ENCODE measurements at regions not wholly inside any gene's neighbourhood (a gene's known extent, or its start where the extent isn't known, plus 50 kb on each side); places are given as distances from the start of the nearest gene placed in this dataset.

DNA sequence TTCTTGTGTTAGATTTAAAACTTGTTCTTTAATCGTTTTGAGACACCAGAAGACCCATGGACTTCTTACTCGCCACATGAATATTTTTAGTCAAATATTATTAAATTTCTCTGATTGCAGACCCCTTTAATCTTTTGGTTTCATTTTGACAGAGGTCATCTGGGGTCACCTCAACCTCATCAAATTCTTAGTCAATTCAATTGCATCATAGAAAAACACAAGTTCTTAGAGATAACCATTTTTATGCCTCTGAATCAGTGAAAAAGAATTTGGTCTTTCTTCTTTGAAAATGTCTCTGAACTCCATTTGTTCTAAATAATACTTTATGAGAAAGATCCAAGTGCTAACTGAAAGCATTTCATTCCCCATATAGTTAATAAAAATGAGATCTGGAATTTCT is 55.2 kb upstream of the CBLN4 start:
- TF ChIP-seq, protein P1, sequence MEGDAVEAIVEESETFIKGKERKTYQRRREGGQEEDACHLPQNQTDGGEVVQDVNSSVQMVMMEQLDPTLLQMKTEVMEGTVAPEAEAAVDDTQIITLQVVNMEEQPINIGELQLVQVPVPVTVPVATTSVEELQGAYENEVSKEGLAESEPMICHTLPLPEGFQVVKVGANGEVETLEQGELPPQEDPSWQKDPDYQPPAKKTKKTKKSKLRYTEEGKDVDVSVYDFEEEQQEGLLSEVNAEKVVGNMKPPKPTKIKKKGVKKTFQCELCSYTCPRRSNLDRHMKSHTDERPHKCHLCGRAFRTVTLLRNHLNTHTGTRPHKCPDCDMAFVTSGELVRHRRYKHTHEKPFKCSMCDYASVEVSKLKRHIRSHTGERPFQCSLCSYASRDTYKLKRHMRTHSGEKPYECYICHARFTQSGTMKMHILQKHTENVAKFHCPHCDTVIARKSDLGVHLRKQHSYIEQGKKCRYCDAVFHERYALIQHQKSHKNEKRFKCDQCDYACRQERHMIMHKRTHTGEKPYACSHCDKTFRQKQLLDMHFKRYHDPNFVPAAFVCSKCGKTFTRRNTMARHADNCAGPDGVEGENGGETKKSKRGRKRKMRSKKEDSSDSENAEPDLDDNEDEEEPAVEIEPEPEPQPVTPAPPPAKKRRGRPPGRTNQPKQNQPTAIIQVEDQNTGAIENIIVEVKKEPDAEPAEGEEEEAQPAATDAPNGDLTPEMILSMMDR (IDR thresholded peaks at IDR 0.05; ENCODE audit: insufficient read depth, low read length, missing control alignments) = no peak
- no peak for DNase-seq (ENCODE audit: low read depth, low spot score)
- H3K4me3 ChIP-seq (ENCODE audit: low read depth, low read length) = no peak overlapping the region
- CTCF ChIA-PET = no interaction called here
- POLR2A ChIA-PET = no interaction called here

DNA sequence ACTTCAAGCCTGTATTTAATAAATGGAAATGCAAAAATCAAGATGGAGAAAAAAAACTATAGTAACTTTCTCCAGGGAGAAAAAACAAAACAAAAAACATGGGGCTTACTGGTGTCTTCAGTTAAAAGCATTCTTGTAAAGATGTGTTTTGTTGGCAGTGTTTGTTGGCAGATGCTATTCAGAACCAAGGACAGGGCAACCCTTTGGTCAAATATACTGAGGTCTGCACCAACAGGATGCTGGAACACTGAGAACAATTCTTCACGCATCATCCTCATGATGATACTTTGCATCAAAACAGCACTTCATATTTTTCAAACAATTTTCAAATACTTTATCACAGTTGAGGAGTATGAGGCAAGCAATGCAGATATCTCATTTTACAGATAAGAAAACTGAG is 63.7 kb upstream of the CBLN4 start:
- TF ChIP-seq, protein P1 (IDR thresholded peaks at IDR 0.05; ENCODE audit: insufficient read depth, low read length, missing control alignments) = no peak
- no peak overlapping the region for H3K4me3 ChIP-seq (ENCODE audit: low read depth, low read length)
- no peak for DNase-seq (ENCODE audit: low read depth, low spot score)
- CTCF ChIA-PET = no interaction called here
- POLR2A ChIA-PET = no interaction called here

DNA sequence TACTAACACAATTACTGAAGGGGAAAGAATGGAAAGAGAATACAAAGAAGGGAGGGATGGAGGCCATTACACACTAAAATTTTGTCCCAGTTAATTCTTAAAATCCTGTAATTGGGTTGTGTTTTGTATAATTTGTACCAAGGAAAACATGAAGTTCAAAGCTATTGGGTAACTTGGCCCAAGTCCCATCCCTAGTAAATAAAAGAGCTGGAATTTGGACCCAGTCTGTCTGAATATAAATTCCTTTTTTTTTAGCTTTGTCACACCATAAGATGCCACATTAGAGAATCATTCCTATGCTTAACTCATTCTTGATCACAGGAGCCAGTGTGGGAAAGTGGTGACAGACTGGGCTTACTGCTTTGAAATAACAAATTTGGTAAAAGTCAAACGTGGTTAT is 66.8 kb upstream of the CBLN4 start:
- TF ChIP-seq, protein P1 (IDR thresholded peaks at IDR 0.05; ENCODE audit: insufficient read depth, low read length, missing control alignments) = no peak
- POLR2A ChIA-PET = no interaction called here
- no peak overlapping the region for H3K4me3 ChIP-seq (ENCODE audit: low read depth, low read length)

DNA sequence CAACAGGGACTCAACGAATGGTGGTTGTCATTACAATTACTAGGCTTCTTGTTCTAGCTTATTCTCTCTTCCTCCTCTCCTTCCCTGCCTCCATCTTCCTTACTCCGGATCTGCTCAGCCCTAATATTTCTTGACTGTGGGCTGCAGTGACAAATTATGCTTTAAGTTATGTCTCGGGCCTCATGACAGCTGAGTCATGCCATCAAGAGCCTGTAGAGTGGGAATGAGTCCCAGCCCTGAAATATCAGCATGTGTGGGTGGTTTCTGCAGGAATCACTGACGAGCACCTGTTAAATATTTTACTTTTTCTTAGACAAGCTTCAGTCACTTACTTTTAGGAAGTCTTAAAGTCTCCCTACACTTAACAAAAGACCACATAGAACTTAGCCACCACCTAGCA is 83.1 kb upstream of the CBLN4 start:
- TF ChIP-seq, protein P1 (IDR thresholded peaks at IDR 0.05; ENCODE audit: insufficient read depth, low read length, missing control alignments) = no peak
- POLR2A ChIA-PET = no interaction called here
- no peak overlapping the region for H3K4me3 ChIP-seq (ENCODE audit: low read depth, low read length)
- DNase-seq (ENCODE audit: low read depth, low spot score) = no peak
- CTCF ChIA-PET = no interaction called here

More for the DNA sequence above, 66.8 kb upstream of the CBLN4 start:
- DNase-seq (ENCODE audit: low read depth, low spot score) = no peak
- CTCF ChIA-PET = no interaction called here

DNA sequence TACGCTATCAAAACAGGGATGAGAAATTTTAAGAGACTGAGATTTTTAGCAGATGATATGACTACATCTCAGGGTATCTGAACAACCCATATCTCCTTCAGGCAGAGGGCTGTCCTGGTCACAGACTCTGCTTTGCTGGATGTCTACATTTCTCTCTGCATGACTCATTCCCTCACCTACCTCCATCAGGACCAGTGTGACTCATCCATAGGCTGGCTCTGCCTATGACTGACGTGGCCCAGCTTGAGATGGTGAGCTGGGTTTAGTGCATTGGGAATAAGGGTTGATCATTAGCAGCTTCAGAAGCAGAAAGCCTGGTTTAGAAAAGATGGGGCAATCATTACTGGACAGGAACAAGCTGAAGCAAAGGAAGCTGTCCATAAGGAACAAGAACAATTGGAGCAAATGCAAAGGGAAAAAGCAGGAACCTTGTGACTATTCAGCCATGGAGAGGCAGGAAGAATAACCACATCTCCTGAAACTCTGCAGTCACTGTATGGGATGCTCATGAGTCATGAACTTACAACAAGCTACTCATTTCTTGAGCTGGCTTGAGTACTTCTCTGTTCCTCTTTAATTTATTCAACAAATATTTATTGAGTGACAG is 86.4 kb upstream of the CBLN4 start:
- POLR2A ChIA-PET = no interaction called here
- no peak overlapping the region for H3K4me3 ChIP-seq (ENCODE audit: low read depth, low read length)
- TF ChIP-seq, protein P1 (IDR thresholded peaks at IDR 0.05; ENCODE audit: insufficient read depth, low read length, missing control alignments) = no peak
- CTCF ChIA-PET = no interaction called here
- DNase-seq (ENCODE audit: low read depth, low spot score) = no peak

DNA sequence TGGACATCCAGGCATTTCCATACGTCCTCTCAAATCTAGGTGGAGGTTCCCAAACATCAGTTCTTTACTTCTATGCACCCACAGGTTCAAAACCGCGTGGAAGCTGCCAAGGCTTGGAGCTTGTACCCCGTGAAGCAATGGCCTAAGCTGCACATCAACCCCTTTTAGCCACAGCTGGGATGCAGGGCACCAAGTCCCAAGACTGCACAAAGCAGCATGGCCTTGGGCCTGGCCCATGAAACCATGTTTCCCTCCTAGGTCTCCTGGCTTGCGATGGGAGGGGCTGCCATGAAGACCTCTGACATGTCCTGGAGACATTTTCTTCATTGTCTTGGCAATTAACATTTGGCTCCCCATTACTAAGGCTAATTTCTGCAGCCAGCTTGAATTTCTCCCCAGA is 88.9 kb upstream of the CBLN4 start:
- TF ChIP-seq, protein P1 (IDR thresholded peaks at IDR 0.05; ENCODE audit: insufficient read depth, low read length, missing control alignments) = no peak
- CTCF ChIA-PET = no interaction called here
- POLR2A ChIA-PET = no interaction called here
- H3K4me3 ChIP-seq (ENCODE audit: low read depth, low read length) = no peak overlapping the region
- DNase-seq (ENCODE audit: low read depth, low spot score) = no peak

All from AG04449 (cell line).